ENCODE measurements at regions not wholly inside any gene's neighbourhood (a gene's known extent, or its start where the extent isn't known, plus 50 kb on each side); places are given as distances from the start of the nearest gene placed in this dataset.

DNA sequence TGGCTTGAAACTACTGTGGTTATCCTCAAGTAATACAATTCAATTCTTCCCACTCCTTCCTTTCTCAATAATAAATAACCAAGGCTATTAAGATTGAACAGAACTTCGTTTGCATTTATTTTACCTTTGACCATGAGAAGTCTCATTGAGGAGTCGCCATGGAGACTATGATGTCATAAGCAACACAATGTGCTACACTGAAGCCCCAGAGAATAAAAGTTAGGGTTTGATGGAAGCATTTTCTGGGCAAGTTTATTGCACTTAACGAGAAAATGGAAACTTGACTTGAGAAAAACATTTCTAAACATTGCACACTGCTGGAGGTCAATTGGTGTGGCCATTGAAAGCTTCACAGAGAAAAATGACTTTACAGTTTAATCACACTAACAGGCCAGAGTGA lies 121.5 kb downstream of the FAM76B start:
- TF ChIP-seq POLR2AphosphoS5 (IDR thresholded peaks at IDR 0.05; ENCODE audit: low read depth, low read length) (no peak), TAF1 (IDR thresholded peaks at IDR 0.05; ENCODE audit: borderline replicate concordance, insufficient read depth, low read length) (no peak), SIN3A (IDR thresholded peaks at IDR 0.05; ENCODE audit: borderline replicate concordance, insufficient read depth, low read length) (no peak)
